ES-I3 (cell line): ENCODE measurements at regions not wholly inside any gene's neighbourhood (a gene's known extent, or its start where the extent isn't known, plus 50 kb on each side); places are given as distances from the start of the nearest gene placed in this dataset.
"Not testable (repeated sequence)": the region's sequence is repeated elsewhere in the genome, so short reads cannot be mapped to it uniquely, and the experiment has no call there.

ENCODE experiments used
- H3K36me3 ChIP-seq: 2 replicates; pipeline ENCODE4 v1.6.1; 2013; ENCODE audit warnings: mild to moderate bottlenecking, low read length, control low read depth, moderate library complexity; ENCODE audit not compliant: insufficient read depth
- H3K4me1 ChIP-seq: 2 replicates; pipeline ENCODE4 v1.6.1; 2013; ENCODE audit warnings: mild to moderate bottlenecking, control low read depth, low read length; ENCODE audit not compliant: insufficient read depth
- H3K9ac ChIP-seq: 2 replicates; pipeline ENCODE4 v1.6.1; 2013; ENCODE audit warnings: low read depth, mild to moderate bottlenecking, low read length, moderate library complexity
- H3K9me3 ChIP-seq: 2 replicates; pipeline ENCODE4 v1.6.1; 2013; ENCODE audit warnings: mild to moderate bottlenecking, low read length, moderate library complexity; ENCODE audit not compliant: control insufficient read depth, insufficient read depth

- no peaks in the 10 kb centered on the region for H3K36me3 ChIP-seq
- peaks cover 8% of the 10 kb centered on the region; the same call in 1 of the 2 replicates for H3K4me1 ChIP-seq
- no peaks in the 10 kb centered on the region for H3K9me3 ChIP-seq
- no peak overlapping the region for H3K9ac ChIP-seq
Observed at GRCh38 chr12:67074072-67074471, 195.1 kb upstream of the CAND1 start.

GRCh38 chr12:67077617-67078016 lies 191.5 kb upstream of the CAND1 start:
- Histone ChIP-seq H3K4me1 (peaks cover 5% of the 10 kb centered on the region; the same call in 1 of the 2 replicates), H3K9me3 (no peaks in the 10 kb centered on the region), H3K9ac (no peak overlapping the region), H3K36me3 (no peaks in the 10 kb centered on the region)

- H3K36me3 ChIP-seq = no peaks in the 10 kb centered on the region
- H3K4me1 ChIP-seq = peaks cover 5% of the 10 kb centered on the region; the same call in 1 of the 2 replicates
- H3K9me3 ChIP-seq = no peaks in the 10 kb centered on the region
- H3K9ac ChIP-seq = no peak overlapping the region
Observed at GRCh38 chr12:67078957-67079356, 190.2 kb upstream of the CAND1 start.

- Histone ChIP-seq H3K4me1 (peaks cover 5% of the 10 kb centered on the region; the same call in 1 of the 2 replicates), H3K36me3 (no peaks in the 10 kb centered on the region), H3K9ac (no peak overlapping the region), H3K9me3 (no peaks in the 10 kb centered on the region)
Observed at GRCh38 chr12:67080637-67081036, 188.5 kb upstream of the CAND1 start.

- peaks cover 5% of the 10 kb centered on the region; the same call in 1 of the 2 replicates for H3K4me1 ChIP-seq
- H3K9ac ChIP-seq = no peak overlapping the region
- no peaks in the 10 kb centered on the region for H3K36me3 ChIP-seq
- no peaks in the 10 kb centered on the region for H3K9me3 ChIP-seq
Observed at GRCh38 chr12:67082221-67082620, 186.9 kb upstream of the CAND1 start.

- Histone ChIP-seq H3K4me1 (no peaks in the 10 kb centered on the region), H3K9ac (no peak overlapping the region), H3K36me3 (no peaks in the 10 kb centered on the region), H3K9me3 (no peaks in the 10 kb centered on the region)
Observed at GRCh38 chr12:67085699-67086098, 183.5 kb upstream of the CAND1 start.

GRCh38 chr12:67086116-67086515 lies 183.0 kb upstream of the CAND1 start:
- Histone ChIP-seq H3K36me3 (no peaks in the 10 kb centered on the region), H3K9me3 (no peaks in the 10 kb centered on the region), H3K4me1 (no peaks in the 10 kb centered on the region), H3K9ac (no peak overlapping the region)

GRCh38 chr12:67088401-67089118 lies 180.6 kb upstream of the CAND1 start:
- no peaks in the 10 kb centered on the region for H3K4me1 ChIP-seq
- no peak overlapping the region for H3K9ac ChIP-seq
- H3K36me3 ChIP-seq = no peaks in the 10 kb centered on the region
- H3K9me3 ChIP-seq = no peaks in the 10 kb centered on the region

- Histone ChIP-seq H3K36me3 (no peaks in the 10 kb centered on the region), H3K9me3 (no peaks in the 10 kb centered on the region), H3K9ac (no peak overlapping the region), H3K4me1 (no peaks in the 10 kb centered on the region)
Observed at GRCh38 chr12:67091204-67091603, 178.0 kb upstream of the CAND1 start.

GRCh38 chr12:67091678-67092077 lies 177.5 kb upstream of the CAND1 start:
- Histone ChIP-seq H3K4me1 (0 out of 2 replicates have a peak, but pooled peaks cover 1% of the 10 kb centered on the region), H3K36me3 (no peaks in the 10 kb centered on the region), H3K9me3 (no peaks in the 10 kb centered on the region), H3K9ac (no peak overlapping the region)

GRCh38 chr12:67092934-67093333 lies 176.2 kb upstream of the CAND1 start:
- not testable (repeated sequence) for H3K4me1 ChIP-seq

GRCh38 chr12:67096533-67097318 lies 172.4 kb upstream of the CAND1 start:
- Histone ChIP-seq H3K9me3 (no peaks in the 10 kb centered on the region), H3K9ac (no peak overlapping the region), H3K36me3 (no peaks in the 10 kb centered on the region), H3K4me1 (peaks cover 8% of the 10 kb centered on the region; the same call in 1 of the 2 replicates)

More at GRCh38 chr12:67092934-67093333, 176.2 kb upstream of the CAND1 start:
- not testable (repeated sequence) for H3K36me3 ChIP-seq, H3K9me3 ChIP-seq, H3K9ac ChIP-seq

- Histone ChIP-seq H3K9me3 (no peaks in the 10 kb centered on the region), H3K9ac (no peak overlapping the region), H3K4me1 (peaks cover 8% of the 10 kb centered on the region; the same call in 1 of the 2 replicates), H3K36me3 (no peaks in the 10 kb centered on the region)
Observed at GRCh38 chr12:67099858-67100257, 169.3 kb upstream of the CAND1 start.

- Histone ChIP-seq H3K4me1 (no peaks in the 10 kb centered on the region), H3K9me3 (no peaks in the 10 kb centered on the region), H3K36me3 (no peaks in the 10 kb centered on the region), H3K9ac (no peak overlapping the region)
Observed at GRCh38 chr12:67103521-67103920, 165.6 kb upstream of the CAND1 start.

GRCh38 chr12:67107235-67107634 lies 161.9 kb upstream of the CAND1 start:
- Histone ChIP-seq H3K36me3 (no peaks in the 10 kb centered on the region), H3K9me3 (no peaks in the 10 kb centered on the region)

More at GRCh38 chr12:67107235-67107634, 161.9 kb upstream of the CAND1 start:
- no peak overlapping the region for H3K9ac ChIP-seq
- H3K4me1 ChIP-seq = peaks cover 5% of the 10 kb centered on the region
